ENCODE measurements at regions not wholly inside any gene's neighbourhood (a gene's known extent, or its start where the extent isn't known, plus 50 kb on each side); places are given as distances from the start of the nearest gene placed in this dataset.

DNA sequence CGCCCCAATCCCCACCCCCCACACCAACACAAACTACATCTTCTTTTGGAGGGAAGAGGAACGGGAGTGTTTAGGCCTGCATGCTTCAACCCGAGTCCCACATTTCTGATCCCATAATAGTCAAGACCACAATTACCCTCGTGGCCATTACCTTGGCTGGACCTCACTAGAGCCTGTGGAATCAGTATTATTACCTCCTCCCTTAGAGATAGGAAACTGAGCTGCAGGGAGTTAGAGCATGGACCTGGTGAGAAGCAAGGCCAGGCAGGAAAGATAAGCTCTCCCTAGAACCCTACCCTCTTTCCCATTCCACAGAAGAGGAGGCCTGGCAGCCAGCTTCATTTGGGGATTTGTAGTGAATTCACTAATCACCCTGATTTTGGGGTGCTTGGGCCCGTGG, 74.1 kb downstream of the NCR2 start:
- H2AFZ ChIP-seq (replicated peaks; ENCODE audit: low read length, poor library complexity) = no peak overlapping the region
- no peaks in the 10 kb centered on the region for H3K79me1 ChIP-seq (ENCODE audit: low read depth in 1 of 2, low read length in 2 of 2)
- TF ChIP-seq, protein P1, sequence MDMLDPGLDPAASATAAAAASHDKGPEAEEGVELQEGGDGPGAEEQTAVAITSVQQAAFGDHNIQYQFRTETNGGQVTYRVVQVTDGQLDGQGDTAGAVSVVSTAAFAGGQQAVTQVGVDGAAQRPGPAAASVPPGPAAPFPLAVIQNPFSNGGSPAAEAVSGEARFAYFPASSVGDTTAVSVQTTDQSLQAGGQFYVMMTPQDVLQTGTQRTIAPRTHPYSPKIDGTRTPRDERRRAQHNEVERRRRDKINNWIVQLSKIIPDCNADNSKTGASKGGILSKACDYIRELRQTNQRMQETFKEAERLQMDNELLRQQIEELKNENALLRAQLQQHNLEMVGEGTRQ (IDR thresholded peaks at IDR 0.05; ENCODE audit: low read depth, low read length) = no peak
- no peak for TF ChIP-seq RCOR1 (IDR thresholded peaks at IDR 0.05; ENCODE audit: insufficient replicate concordance, low read length)
- TF ChIP-seq MXI1 (IDR thresholded peaks at IDR 0.05; ENCODE audit: borderline replicate concordance, low read depth, low read length) = no peak
- TF ChIP-seq, protein P2, sequence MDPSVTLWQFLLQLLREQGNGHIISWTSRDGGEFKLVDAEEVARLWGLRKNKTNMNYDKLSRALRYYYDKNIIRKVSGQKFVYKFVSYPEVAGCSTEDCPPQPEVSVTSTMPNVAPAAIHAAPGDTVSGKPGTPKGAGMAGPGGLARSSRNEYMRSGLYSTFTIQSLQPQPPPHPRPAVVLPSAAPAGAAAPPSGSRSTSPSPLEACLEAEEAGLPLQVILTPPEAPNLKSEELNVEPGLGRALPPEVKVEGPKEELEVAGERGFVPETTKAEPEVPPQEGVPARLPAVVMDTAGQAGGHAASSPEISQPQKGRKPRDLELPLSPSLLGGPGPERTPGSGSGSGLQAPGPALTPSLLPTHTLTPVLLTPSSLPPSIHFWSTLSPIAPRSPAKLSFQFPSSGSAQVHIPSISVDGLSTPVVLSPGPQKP (IDR thresholded peaks at IDR 0.05; ENCODE audit: borderline replicate concordance, low read depth, low read length) = no peak
- no peak for TF ChIP-seq SMC3 (IDR thresholded peaks at IDR 0.05; ENCODE audit: low read depth, low read length)
- TF ChIP-seq CEBPB (IDR thresholded peaks at IDR 0.05; ENCODE audit: low read depth, low read length) = no peak
- TF ChIP-seq POLR2A (IDR thresholded peaks at IDR 0.05; ENCODE audit: low read depth, low read length) = no peak
- no peak for TF ChIP-seq MAZ (IDR thresholded peaks at IDR 0.05; ENCODE audit: borderline replicate concordance, low read depth, low read length)
- no peak for TF ChIP-seq MAFK (IDR thresholded peaks at IDR 0.05; ENCODE audit: low read depth, low read length)
- TF ChIP-seq RFX5 (IDR thresholded peaks at IDR 0.05; ENCODE audit: low read depth, low read length) = no peak
- TF ChIP-seq, protein P3, sequence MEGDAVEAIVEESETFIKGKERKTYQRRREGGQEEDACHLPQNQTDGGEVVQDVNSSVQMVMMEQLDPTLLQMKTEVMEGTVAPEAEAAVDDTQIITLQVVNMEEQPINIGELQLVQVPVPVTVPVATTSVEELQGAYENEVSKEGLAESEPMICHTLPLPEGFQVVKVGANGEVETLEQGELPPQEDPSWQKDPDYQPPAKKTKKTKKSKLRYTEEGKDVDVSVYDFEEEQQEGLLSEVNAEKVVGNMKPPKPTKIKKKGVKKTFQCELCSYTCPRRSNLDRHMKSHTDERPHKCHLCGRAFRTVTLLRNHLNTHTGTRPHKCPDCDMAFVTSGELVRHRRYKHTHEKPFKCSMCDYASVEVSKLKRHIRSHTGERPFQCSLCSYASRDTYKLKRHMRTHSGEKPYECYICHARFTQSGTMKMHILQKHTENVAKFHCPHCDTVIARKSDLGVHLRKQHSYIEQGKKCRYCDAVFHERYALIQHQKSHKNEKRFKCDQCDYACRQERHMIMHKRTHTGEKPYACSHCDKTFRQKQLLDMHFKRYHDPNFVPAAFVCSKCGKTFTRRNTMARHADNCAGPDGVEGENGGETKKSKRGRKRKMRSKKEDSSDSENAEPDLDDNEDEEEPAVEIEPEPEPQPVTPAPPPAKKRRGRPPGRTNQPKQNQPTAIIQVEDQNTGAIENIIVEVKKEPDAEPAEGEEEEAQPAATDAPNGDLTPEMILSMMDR (conservative IDR thresholded peaks at IDR 0.05; ENCODE audit: low read depth, low read length) = no peak
- TF ChIP-seq FOS (IDR thresholded peaks at IDR 0.05; ENCODE audit: low read depth, low read length) = no peak
- no peak for TF ChIP-seq BHLHE40 (IDR thresholded peaks at IDR 0.05; ENCODE audit: low read depth, low read length)
- TF ChIP-seq RAD21 (IDR thresholded peaks at IDR 0.05; ENCODE audit: low read length) = no peak
- no peak for TF ChIP-seq NFE2L2 (IDR thresholded peaks at IDR 0.05; ENCODE audit: low read depth, low read length)
- TF ChIP-seq CHD1 (IDR thresholded peaks at IDR 0.05; ENCODE audit: low read depth, low read length) = no peak
- H3K23ac ChIP-seq (ENCODE audit: low read depth, low read length) = no peak overlapping the region
- no peak overlapping the region for H3K56ac ChIP-seq (ENCODE audit: extremely low read depth, insufficient read depth, low read length)
- H2AK5ac ChIP-seq (ENCODE audit: low read depth, low read length) = no peak overlapping the region
- no peak overlapping the region for H2AK9ac ChIP-seq (replicated peaks; ENCODE audit: low read depth, low read length, poor library complexity)
- dilution Hi-C loops (cut with HindIII; ENCODE audit: low sequenced_read_pairs, unreplicated experiment) = no loop called here
- CTCF ChIA-PET = no interaction called here
- H2BK15ac ChIP-seq (ENCODE audit: low read depth, low read length) = no peak overlapping the region
- H3K4ac ChIP-seq (ENCODE audit: low read depth, low read length) = no peak overlapping the region
- POLR2A ChIA-PET (ENCODE audit: unreplicated experiment) = no interaction called here
- no peaks in the 10 kb centered on the region for H3K4me1 ChIP-seq (ENCODE audit: control insufficient read depth, insufficient read depth, low read length)
- no peaks in the 10 kb centered on the region for H3K9me1 ChIP-seq (ENCODE audit: insufficient read depth, low read length)
- H3K4me3 ChIP-seq (ENCODE audit: insufficient read depth, low read depth, low read length) = no peak overlapping the region
- ATAC-seq (ENCODE audit: low read depth) = no peak
- H2BK5ac ChIP-seq (ENCODE audit: low read depth, low read length, poor library complexity, severe bottlenecking) = no peak overlapping the region
- no peak overlapping the region for H2BK20ac ChIP-seq (ENCODE audit: low read depth, low read length)
- in situ Hi-C loops (cut with MboI; ENCODE audit: low sequenced_read_pairs) = no loop called here
- no peak overlapping the region for H3K4me2 ChIP-seq (ENCODE audit: low read depth, low read length)
- no peaks in the 10 kb centered on the region for H4K20me1 ChIP-seq (ENCODE audit: insufficient read depth, low read length)
- no peak for DNase-seq
- H3K27ac ChIP-seq (ENCODE audit: insufficient read depth, low read length) = no peak overlapping the region
- peaks cover 42% of the 10 kb centered on the region for H3K27me3 ChIP-seq (ENCODE audit: control insufficient read depth, insufficient read depth, low read length)
- H3K18ac ChIP-seq (ENCODE audit: low read depth, low read length) = no peak overlapping the region
- no TSS peak for BruUV-seq (replicated peaks)
- H3K9ac ChIP-seq (ENCODE audit: low read depth, low read length) = no peak overlapping the region
- no peaks in the 10 kb centered on the region for H3K36me3 ChIP-seq (ENCODE audit: control insufficient read depth, insufficient read depth, low read length)
- no CpG with 5 or more reads among the region's 5 CpGs for WGBS, 2 experiments (ENCODE audit: extremely low coverage in 2 of 2, insufficient read length in 1 of 2)
- H3K9me3 ChIP-seq (ENCODE audit: control insufficient read depth, insufficient read depth, low read length) = peaks cover 1% of the 10 kb centered on the region; the same call in 1 of the 2 replicates
- no peak overlapping the region for H3K14ac ChIP-seq (replicated peaks; ENCODE audit: low read depth, low read length)
- no peak overlapping the region for H4K5ac ChIP-seq (ENCODE audit: low read depth, low read length)
- H4K91ac ChIP-seq (ENCODE audit: insufficient read depth, low read depth, low read length) = no peak overlapping the region
- intact Hi-C loops (cut with micrococcal nuclease) = no loop called here
- no peak overlapping the region for H2BK120ac ChIP-seq (ENCODE audit: low read depth, low read length)
- H4K8ac ChIP-seq (ENCODE audit: low read depth in 2 of 2, low read length in 2 of 2) = no peak overlapping the region

All from IMR-90 (cell line).